Motor neuron (in vitro differentiated cells): ENCODE measurements at regions not wholly inside any gene's neighbourhood (a gene's known extent, or its start where the extent isn't known, plus 50 kb on each side); places are given as distances from the start of the nearest gene placed in this dataset.

Experiments
- ATAC-seq, 8 experiments: fragments of 200-7000 bp; cut with Tn5 transposase; replicated peaks in 6 of 8; 2 replicates each; pipeline ENCODE4 v1.8.0; 2021; ENCODE audit warnings: mild to moderate bottlenecking in 8 of 8, moderate library complexity in 8 of 8
- H3K27ac ChIP-seq, 2 donors: fragments of 250-450 bp; sonication (Bioruptor Pico); 2 replicates each; pipeline ENCODE4 v1.9.0; 2021; ENCODE audit warnings: antibody characterized with exemption in 2 of 2, mild to moderate bottlenecking in 2 of 2, moderate library complexity in 1 of 2
- H3K4me1 ChIP-seq, 2 donors: fragments of 250-450 bp; sonication (Bioruptor Pico); replicated peaks in 1 of 2; 2 replicates each; pipeline ENCODE4 v1.6.1; 2021; ENCODE audit warnings: antibody characterized with exemption in 2 of 2, mild to moderate bottlenecking in 2 of 2, moderate library complexity in 1 of 2
- H3K4me3 ChIP-seq, 5 donors: fragments of 250-450 bp; sonication (Bioruptor Pico); 2 replicates each; pipeline ENCODE4 v1.9.0; 2021; ENCODE audit warnings: antibody characterized with exemption in 5 of 5, mild to moderate bottlenecking in 5 of 5, moderate library complexity in 4 of 5
- WGBS, 10 experiments: fragments of 450-650 bp; shearing (Covaris generic); methylation state at CpG; one replicate each; pipeline ENCODE4 v1.0.0; 2022; 5-methylcytosine and 5-hydroxymethylcytosine counted together
- in situ Hi-C, 9 experiments: fragments of 400-800 bp; cut with MboI; loops; one replicate each; pipeline ENCODE4 v1.15.0; 2021; ENCODE audit warnings: low sequenced_read_pairs in 9 of 9, low pct_unique_long_range_greater_than_20kb in 2 of 9; ENCODE audit not compliant: unreplicated experiment in 9 of 9

GRCh38 chr5:58121391-58121790 lies 338.5 kb downstream of the PLK2 start:
- in situ Hi-C loops, result no loop called here
- 92 to 100% (median 100%) methylated on average over 1 to 2 of the region's 2 CpGs; no CpG with 5 or more reads in 1 of the 10 experiments for WGBS, 10 experiments
- ATAC-seq, result no peak
- no peak overlapping the region for H3K27ac ChIP-seq
- H3K4me3 ChIP-seq, result no peak overlapping the region
- H3K4me1 ChIP-seq, result peaks cover 24 to 47% of the 10 kb centered on the region in 2 donors

GRCh38 chr5:58117542-58117941 lies 342.3 kb downstream of the PLK2 start:
- Histone ChIP-seq H3K4me1 (peaks cover 12 to 28% of the 10 kb centered on the region in 2 donors), H3K27ac (no peak overlapping the region), H3K4me3 (no peak overlapping the region)
- WGBS, 10 experiments, result 22 to 100% (median 60%) methylated on average over 1 to 2 of the region's 2 CpGs; no CpG with 5 or more reads in 2 of the 10 experiments
- peak in 1 of 8 experiments; percentile 74 for ATAC-seq
- in situ Hi-C loops, result no loop called here

GRCh38 chr5:58116346-58116745 lies 343.5 kb downstream of the PLK2 start:
- WGBS, 10 experiments, result 60 to 100% (median 82%) methylated on average over 1 to 3 of the region's 3 CpGs
- Histone ChIP-seq H3K27ac (no peak overlapping the region), H3K4me1 (peaks cover 5 to 16% of the 10 kb centered on the region in 2 donors), H3K4me3 (no peak overlapping the region)
- peak in 1 of 8 experiments; percentile 48 for ATAC-seq
- in situ Hi-C loops, result no loop called here

GRCh38 chr5:58115811-58116210 lies 344.1 kb downstream of the PLK2 start:
- Histone ChIP-seq H3K4me1 (peaks cover 5 to 13% of the 10 kb centered on the region in 2 donors), H3K4me3 (no peak overlapping the region), H3K27ac (no peak overlapping the region)
- WGBS, 10 experiments, result 83 to 100% (median 92%) methylated on average over 1 of the region's 1 CpG; no CpG with 5 or more reads in 6 of the 10 experiments
- no peak for ATAC-seq
- in situ Hi-C loops, result no loop called here

GRCh38 chr5:58114324-58114723 lies 345.6 kb downstream of the PLK2 start:
- in situ Hi-C loops, result no loop called here
- H3K4me1 ChIP-seq, result peaks cover under 1 to 3% of the 10 kb centered on the region in 2 donors
- peak in 1 of 8 experiments; percentile 35 for ATAC-seq
- whole genome bisulfite sequencing, 10 experiments, result 20 to 100% (median 80%) methylated on average over 1 to 3 of the region's 3 CpGs; no CpG with 5 or more reads in 3 of the 10 experiments
- H3K4me3 ChIP-seq, result no peak overlapping the region
- H3K27ac ChIP-seq, result no peak overlapping the region

GRCh38 chr5:58113172-58113571 lies 346.7 kb downstream of the PLK2 start:
- ATAC-seq, result no peak
- WGBS, 10 experiments, result 20 to 100% (median 84%) methylated on average over 1 to 9 of the region's 9 CpGs
- in situ Hi-C loops, result no loop called here
- Histone ChIP-seq H3K4me1 (peaks cover 0 to 3% of the 10 kb centered on the region in 2 donors), H3K4me3 (no peak overlapping the region), H3K27ac (no peak overlapping the region)

- ATAC-seq, result no peak
- WGBS, 10 experiments, result 43 to 100% (median 75%) methylated on average over 1 of the region's 1 CpG; no CpG with 5 or more reads in 3 of the 10 experiments
- Histone ChIP-seq H3K4me1 (no peaks in the 10 kb centered on the region), H3K27ac (no peak overlapping the region), H3K4me3 (no peak overlapping the region)
- in situ Hi-C loops, result no loop called here
Measured at GRCh38 chr5:58108511-58108910, 351.4 kb downstream of the PLK2 start.

- ATAC-seq, result peak in 1 of 8 experiments; percentile 57
- in situ Hi-C loops, result no loop called here
- no peak overlapping the region for H3K4me3 ChIP-seq
- no peaks in the 10 kb centered on the region for H3K4me1 ChIP-seq
- no peak overlapping the region for H3K27ac ChIP-seq
- WGBS, 10 experiments, result 63 to 100% (median 82%) methylated on average over 1 to 2 of the region's 2 CpGs; no CpG with 5 or more reads in 1 of the 10 experiments
Measured at GRCh38 chr5:58107704-58108103, 352.2 kb downstream of the PLK2 start.

GRCh38 chr5:58106754-58107410 lies 353.0 kb downstream of the PLK2 start:
- Histone ChIP-seq H3K4me3 (no peak overlapping the region), H3K4me1 (no peaks in the 10 kb centered on the region), H3K27ac (no peak overlapping the region)
- WGBS, 10 experiments, result 0 to 92% (median 65%) methylated on average over 1 to 3 of the region's 3 CpGs
- in situ Hi-C loops, result no loop called here
- ATAC-seq, result no peak

- in situ Hi-C loops, result no loop called here
- Histone ChIP-seq H3K4me1 (no peaks in the 10 kb centered on the region), H3K4me3 (no peak overlapping the region), H3K27ac (no peak overlapping the region)
- ATAC-seq, result no peak
- 60 to 100% (median 89%) methylated on average over 1 to 2 of the region's 2 CpGs; no CpG with 5 or more reads in 3 of the 10 experiments for whole genome bisulfite sequencing, 10 experiments
Measured at GRCh38 chr5:58105836-58106235, 354.1 kb downstream of the PLK2 start.

GRCh38 chr5:58099257-58099656 lies 360.6 kb downstream of the PLK2 start:
- WGBS, 10 experiments, result 20 to 100% (median 57%) methylated on average over 1 to 2 of the region's 2 CpGs; no CpG with 5 or more reads in 1 of the 10 experiments
- Histone ChIP-seq H3K27ac (no peak overlapping the region), H3K4me3 (no peak overlapping the region), H3K4me1 (no peaks in the 10 kb centered on the region)
- in situ Hi-C loops, result no loop called here
- no peak for ATAC-seq

- in situ Hi-C loops, result no loop called here
- peak in 2 of 8 experiments; percentile 64 to 81 for ATAC-seq
- 12 to 100% (median 60%) methylated on average over 1 to 5 of the region's 5 CpGs; no CpG with 5 or more reads in 1 of the 10 experiments for WGBS, 10 experiments
- no peak overlapping the region for H3K4me3 ChIP-seq
- no peak overlapping the region for H3K27ac ChIP-seq
- H3K4me1 ChIP-seq, result no peaks in the 10 kb centered on the region
Measured at GRCh38 chr5:58094031-58094430, 365.9 kb downstream of the PLK2 start.

GRCh38 chr5:58090704-58091103 lies 369.2 kb downstream of the PLK2 start:
- no peaks in the 10 kb centered on the region for H3K4me1 ChIP-seq
- H3K27ac ChIP-seq, result no peak overlapping the region
- no peak for ATAC-seq
- no peak overlapping the region for H3K4me3 ChIP-seq
- 67 to 100% (median 83%) methylated on average over 1 to 3 of the region's 4 CpGs; no CpG with 5 or more reads in 1 of the 10 experiments for WGBS, 10 experiments
- in situ Hi-C loops, result no loop called here

GRCh38 chr5:58088941-58089340 lies 370.9 kb downstream of the PLK2 start:
- H3K27ac ChIP-seq, result no peak overlapping the region
- no peaks in the 10 kb centered on the region for H3K4me1 ChIP-seq
- no peak for ATAC-seq
- no peak overlapping the region for H3K4me3 ChIP-seq
- WGBS, 10 experiments, result 53 to 100% (median 89%) methylated on average over 1 to 5 of the region's 5 CpGs; no CpG with 5 or more reads in 2 of the 10 experiments
- in situ Hi-C loops, result no loop called here
